GM21529 (cell line): ENCODE measurements at regions not wholly inside any gene's neighbourhood (a gene's known extent, or its start where the extent isn't known, plus 50 kb on each side); places are given as distances from the start of the nearest gene placed in this dataset.
A peak's percentile ranks its signal among the peaks of the same experiment; 100 is the strongest.
"Not testable (repeated sequence)": the region's sequence is repeated elsewhere in the genome, so short reads cannot be mapped to it uniquely, and the experiment has no call there.

Source experiments
- ATAC-seq: cut with Tn5 transposase; IDR thresholded peaks from one replicate; pipeline ENCODE4 v1.9.1; 2021; ENCODE audit not compliant: unreplicated experiment

GRCh38 chr7:19623676-19624075 is 85.2 kb downstream of the POLR1F start:
- no peak for ATAC-seq

- ATAC-seq = no peak
Measured at GRCh38 chr7:19621740-19622139, 87.1 kb downstream of the POLR1F start.

- ATAC-seq = no peak
Measured at GRCh38 chr7:19620470-19620869, 88.4 kb downstream of the POLR1F start.

DNA sequence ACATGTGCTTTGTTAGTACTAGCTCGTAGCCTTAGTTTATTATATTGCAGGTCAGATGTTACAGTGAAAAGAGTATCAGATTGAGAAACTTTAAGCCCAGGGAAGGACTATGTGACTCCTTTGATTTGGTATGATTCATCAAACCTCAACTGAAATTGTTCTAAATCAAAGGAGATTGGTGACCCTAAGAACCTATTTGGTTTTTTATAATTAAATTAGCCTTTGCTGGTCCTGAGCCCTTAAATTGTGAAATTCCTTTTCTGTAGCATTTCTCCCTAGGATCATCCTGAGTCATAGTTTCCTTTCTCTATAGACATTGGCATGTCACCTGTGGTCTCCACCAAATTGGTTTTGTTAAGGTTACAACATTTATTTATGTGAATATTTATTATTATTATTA is 89.7 kb downstream of the POLR1F start:
- no peak for ATAC-seq

DNA sequence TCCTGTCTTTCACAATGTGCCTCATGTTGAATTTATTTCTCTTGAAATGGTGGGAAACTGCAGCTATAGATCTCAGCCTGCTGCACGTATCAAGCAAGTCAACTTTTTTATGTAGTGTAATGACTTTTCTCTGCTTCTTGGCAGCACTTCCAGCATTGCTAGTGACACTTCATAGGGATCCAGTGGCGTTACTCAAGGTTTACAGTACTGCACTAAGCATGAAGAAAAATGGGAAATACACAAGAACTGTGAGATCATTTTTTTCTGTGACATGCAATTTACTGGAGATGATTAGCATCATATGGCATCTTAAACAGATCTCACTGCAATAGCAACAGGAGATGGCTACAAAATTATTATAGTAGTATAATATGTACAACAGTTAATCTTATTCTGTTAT is 90.9 kb downstream of the POLR1F start:
- no peak for ATAC-seq

- no peak for ATAC-seq
Measured at GRCh38 chr7:19610194-19610943, 98.5 kb downstream of the POLR1F start.

DNA sequence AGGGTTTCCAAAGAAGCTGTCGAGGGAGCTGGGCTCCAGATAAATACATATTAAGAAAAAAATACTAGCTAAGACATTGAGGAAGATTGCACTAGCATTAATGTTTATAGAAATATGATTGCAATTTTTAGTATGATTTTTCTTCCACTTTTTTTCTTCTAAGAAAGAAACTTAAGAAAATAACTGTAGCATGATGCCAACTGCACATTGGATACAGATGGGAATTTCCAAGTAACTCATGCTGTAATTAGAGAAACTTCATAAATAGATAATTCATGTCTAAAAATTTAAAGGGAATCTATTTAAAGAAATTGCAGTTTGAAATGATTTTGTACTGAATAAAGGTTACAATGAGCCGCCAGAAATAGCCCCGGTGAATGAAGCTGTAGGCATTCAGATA is 119.4 kb downstream of the POLR1F start:
- no peak for ATAC-seq

DNA sequence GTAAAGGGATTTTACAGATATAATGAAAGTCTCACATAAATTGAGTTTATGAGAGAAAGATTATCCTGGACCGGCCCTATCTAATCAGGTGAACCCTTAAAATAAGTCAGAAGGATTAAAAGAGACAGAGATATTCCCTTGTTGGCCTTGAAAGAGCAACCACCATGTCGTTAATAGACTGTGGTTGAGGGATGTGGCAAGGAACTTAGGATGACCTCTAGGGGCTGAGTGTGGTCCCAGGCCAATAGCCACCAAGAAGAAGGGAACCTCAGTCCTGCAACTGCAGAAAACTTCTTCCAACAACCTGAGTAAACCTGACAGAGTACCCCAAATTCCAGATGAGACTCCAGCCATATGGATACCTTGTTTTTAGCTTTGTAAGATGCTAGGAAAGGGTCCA is 121.5 kb downstream of the POLR1F start:
- peak; percentile 57 for ATAC-seq

DNA sequence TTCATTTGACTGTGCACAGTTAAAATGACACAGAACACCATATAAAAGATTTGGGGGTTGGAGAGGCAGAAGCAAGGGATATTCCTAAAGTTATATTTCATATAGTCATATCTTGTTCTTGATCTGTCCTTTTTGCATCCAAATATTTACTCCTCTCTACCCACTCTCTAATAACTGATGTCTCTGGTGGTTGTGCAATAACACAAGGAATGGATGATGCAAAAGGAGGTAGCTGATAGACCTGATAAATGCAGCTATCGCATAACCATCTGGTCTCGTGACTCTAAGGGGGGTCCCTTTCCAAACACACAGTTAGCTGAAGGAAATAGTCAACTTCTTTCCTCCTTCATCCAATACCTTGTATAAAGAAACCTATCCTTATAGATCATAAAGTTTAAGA is 123.1 kb downstream of the POLR1F start:
- ATAC-seq = no peak

GRCh38 chr7:19575909-19576557 is 132.8 kb downstream of the POLR1F start:
- ATAC-seq = no peak

DNA sequence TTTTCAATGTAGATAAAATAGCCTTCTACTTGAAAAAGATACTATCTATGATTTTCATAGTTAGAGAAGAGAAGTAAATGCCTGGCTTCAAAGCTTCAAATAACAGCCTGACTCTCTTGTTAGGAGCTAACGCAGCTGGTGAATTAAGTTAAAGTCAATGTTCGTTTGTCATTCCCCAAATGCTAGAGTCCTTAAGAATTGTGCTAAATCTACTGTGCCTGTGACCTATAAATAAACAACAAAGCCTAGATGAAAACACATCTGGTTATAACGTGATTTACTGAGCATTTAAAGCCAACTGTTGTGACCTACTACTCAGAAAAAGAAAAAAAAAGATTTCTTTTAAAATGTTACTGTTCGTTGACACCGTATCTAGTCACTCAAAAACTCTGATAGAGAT is 134.7 kb downstream of the POLR1F start:
- no peak for ATAC-seq

DNA sequence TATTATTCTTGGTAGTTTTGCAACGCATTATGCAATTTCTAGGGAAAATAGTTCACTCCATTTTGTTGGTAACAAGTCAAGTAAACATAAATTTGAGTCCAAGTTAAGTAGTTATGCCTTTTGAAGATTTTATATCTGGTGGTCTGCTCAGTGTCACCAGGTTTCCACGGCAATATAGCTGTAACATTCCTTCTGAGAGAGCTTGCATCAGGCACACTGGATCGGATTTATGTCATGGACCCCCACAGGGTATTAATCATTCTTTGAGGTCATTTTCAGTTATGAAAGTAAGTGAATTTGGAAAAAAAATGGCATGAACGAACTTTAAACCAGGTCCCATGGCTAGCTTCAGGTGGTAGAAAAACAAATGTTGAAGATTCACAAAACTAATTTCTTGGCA is 136.3 kb downstream of the POLR1F start:
- ATAC-seq = no peak

DNA sequence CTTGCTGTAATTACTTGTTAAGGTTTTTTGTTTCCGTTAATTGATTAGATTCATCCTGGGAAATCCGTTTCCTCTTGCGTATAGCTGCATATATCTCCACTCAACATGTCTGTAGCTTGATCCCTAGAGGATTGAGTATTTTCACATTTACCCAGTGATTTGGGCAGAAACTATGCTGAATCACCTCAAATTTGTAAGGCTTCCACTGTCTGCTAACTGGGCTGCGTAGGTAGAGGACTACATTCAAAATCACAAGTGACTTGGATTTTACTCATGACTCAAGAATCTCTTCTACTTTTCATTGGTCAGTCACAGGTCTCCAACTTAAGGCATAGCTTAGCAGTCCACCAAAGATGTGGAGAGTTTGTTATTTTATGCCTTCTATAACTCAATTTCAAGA is 141.8 kb downstream of the POLR1F start:
- ATAC-seq = no peak

GRCh38 chr7:19565602-19566001 is 143.2 kb downstream of the POLR1F start:
- ATAC-seq = no peak

DNA sequence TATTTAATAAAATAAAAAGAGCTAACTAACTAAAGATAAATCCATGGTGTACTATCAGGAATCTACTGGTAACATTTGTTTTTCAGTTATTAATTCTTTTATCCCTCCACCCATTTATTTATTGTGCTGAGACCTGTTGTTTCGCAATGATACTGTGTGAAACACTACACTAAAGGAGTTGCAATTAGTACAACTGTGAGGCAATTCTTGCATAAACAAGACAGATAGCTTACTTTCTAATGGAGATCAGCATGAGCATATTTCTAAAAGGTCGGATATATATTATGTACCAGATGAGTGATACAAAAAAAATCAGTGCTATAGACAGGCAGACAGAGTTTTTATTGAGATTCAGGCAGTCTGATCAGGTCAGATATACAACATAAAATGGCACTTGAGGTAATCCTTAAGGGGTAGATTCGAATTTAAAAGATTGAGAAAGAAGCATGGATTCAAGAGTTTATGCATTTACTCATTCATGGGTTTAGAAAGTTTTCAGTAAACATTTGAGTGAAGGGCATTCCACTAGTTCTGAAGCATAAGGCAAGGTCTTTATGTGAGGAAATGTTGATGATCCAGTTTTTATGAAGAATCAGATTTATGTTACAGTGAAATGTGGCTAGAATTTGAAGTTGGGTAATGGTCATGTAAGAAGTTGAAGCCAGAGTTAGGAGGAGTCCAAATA is 147.6 kb downstream of the POLR1F start:
- ATAC-seq = no peak

DNA sequence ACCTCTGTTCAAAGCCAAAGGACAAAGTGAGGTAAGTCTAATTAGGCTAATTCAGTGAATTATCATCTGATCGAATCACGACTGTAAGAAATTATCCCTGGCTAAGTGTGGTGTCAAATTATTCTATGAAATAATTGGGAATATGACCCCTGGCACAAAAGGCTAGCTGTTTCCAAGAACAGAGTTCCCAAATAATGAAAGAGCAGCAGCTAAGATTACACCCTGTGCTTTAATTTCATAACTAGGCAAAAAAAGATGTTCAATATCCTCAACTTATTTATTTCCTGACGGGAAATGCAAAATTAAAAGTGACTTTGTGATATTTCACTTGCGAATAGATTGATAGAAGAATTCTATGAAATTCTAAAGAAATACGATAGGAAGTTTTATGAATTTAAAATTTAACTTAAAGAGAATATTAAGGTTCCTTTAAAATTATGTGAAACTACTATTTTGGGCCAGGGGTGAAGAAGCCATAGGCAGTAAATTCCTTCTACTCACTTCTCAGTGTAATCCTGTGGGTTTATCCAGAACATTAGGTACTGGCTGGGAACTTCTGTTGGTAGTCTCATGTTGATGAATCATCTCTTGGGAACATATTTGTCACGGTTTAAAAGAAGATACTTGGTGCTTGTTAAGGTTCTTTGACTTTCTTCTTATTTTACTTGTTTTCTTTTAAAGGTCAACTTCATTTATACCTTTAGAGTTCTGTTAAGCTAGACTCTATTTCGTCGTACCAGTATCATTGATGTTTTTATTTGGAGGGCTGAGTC is 148.5 kb downstream of the POLR1F start:
- ATAC-seq = no peak

- no peak for ATAC-seq
Measured at GRCh38 chr7:19558527-19558926, 150.3 kb downstream of the POLR1F start.

DNA sequence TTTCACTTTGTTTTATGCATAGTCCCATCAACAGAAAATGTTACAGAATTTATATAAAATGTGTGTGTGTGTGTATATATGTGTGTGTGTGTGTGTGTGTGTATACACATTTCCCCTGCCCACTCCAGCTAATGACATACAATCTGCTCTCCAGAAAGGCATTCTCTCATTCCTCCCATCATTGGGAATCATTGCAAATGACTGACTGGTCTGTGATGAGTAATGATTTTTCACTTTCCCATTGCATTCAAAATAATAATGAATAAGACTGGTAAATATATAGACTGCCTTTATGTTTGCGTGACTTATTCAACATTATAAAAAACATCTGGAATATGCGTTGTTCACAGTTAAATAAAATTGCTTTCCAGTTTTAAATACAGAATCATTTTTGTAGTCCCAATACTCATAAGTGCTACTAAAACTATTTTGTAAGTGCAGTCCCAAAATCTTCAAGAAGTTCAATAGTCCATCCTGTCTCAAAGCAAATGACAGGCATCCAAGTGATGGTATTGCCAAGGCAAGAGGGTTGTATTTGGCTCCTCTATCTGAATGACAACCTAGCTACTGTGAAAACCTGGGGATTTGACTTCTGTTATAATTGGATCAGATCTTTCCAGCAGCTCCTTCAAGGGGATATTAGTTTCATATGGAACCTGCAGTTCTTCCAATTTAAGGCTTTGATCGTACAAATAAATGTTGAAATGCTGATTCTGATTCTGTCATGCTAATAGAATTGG is 150.9 kb downstream of the POLR1F start:
- ATAC-seq = no peak

DNA sequence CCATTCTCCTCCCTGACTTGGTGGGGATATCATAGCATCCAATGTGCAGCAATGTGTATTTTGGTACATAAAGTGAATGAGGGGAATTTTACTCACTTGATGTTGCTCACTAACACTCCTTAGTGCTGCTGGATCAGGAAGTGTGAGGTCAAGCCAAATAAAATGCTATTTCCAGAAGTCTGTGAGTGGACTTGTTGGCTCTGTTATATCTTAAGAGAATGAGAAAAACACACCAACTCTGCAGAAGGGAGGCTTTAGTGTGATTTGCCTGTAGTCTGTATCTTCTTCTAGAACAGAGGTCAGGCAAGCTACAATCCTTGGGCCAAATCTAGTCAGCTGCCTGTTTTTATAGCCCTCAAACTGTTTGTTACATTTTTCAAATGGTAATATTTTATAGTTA is 154.3 kb downstream of the POLR1F start:
- no peak for ATAC-seq

DNA sequence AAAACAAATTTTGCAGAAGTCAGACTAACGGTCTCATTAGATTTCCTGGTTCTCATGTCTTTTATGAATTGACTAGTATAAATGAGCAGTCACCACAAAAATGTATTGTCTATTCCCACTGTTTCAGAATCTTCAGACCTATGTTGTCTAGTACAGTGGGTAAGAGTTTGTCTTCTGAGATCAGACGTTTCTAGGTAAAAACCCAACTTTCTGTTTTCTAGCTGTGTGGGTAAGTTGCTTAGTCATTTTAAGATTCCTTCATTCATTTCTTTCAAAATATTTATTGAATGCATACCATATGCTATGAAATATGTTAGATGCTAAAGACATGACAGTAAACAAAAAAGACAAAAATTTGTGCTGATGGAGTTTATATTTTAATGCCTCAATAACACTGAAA is 156.3 kb downstream of the POLR1F start:
- no peak for ATAC-seq

GRCh38 chr7:19549246-19549645 is 159.6 kb downstream of the POLR1F start:
- not testable (repeated sequence) for ATAC-seq
